ENCODE measurements at regions not wholly inside any gene's neighbourhood (a gene's known extent, or its start where the extent isn't known, plus 50 kb on each side); places are given as distances from the start of the nearest gene placed in this dataset.

GRCh38 chr10:108801220-108801619 is 1122.1 kb downstream of the XPNPEP1 start:
- POLR2A ChIA-PET: no interaction called here
- BruUV-seq (replicated peaks): no TSS peak
- H3K4me2 ChIP-seq (ENCODE audit: low read length): no peak overlapping the region
- H2AFZ ChIP-seq (ENCODE audit: low read length): no peak overlapping the region
- H3K9me3 ChIP-seq (ENCODE audit: low read length): no peaks in the 10 kb centered on the region
- no peak for DNase-seq (ENCODE audit: low spot score)
- TF ChIP-seq EZH2phosphoT487 (IDR thresholded peaks at IDR 0.05; ENCODE audit: borderline replicate concordance, low read depth, low read length) (no peak), CTCF (conservative IDR thresholded peaks at IDR 0.05; ENCODE audit: low read length) (no peak)
- H3K36me3 ChIP-seq (ENCODE audit: insufficient read depth, low read length): no peaks in the 10 kb centered on the region
- H3K27ac ChIP-seq (ENCODE audit: low read depth, low read length, poor library complexity, severe bottlenecking): no peak overlapping the region
- no peaks in the 10 kb centered on the region for H3K79me2 ChIP-seq (ENCODE audit: insufficient read depth, low read depth, low read length)
- CTCF ChIA-PET (ENCODE audit: unreplicated experiment): no interaction called here
- no peaks in the 10 kb centered on the region for H3K4me1 ChIP-seq (ENCODE audit: insufficient read depth, low read length, poor library complexity, severe bottlenecking)
- H3K4me3 ChIP-seq (ENCODE audit: low read depth, low read length, poor library complexity, severe bottlenecking): no peak overlapping the region
- intact Hi-C loops (cut with micrococcal nuclease; ENCODE audit: unreplicated experiment): no loop called here
- no peaks in the 10 kb centered on the region for H3K9me2 ChIP-seq (ENCODE audit: insufficient read depth, low read length)
- H4K20me1 ChIP-seq (ENCODE audit: insufficient read depth, low read length): no peaks in the 10 kb centered on the region

- Histone ChIP-seq H3K27ac (ENCODE audit: low read depth, low read length, poor library complexity, severe bottlenecking) (no peak overlapping the region), H3K4me2 (ENCODE audit: low read length) (no peak overlapping the region), H2AFZ (ENCODE audit: low read length) (no peak overlapping the region), H3K9me3 (ENCODE audit: low read length) (no peaks in the 10 kb centered on the region), H3K4me1 (ENCODE audit: insufficient read depth, low read length, poor library complexity, severe bottlenecking) (no peaks in the 10 kb centered on the region), H3K79me2 (ENCODE audit: insufficient read depth, low read depth, low read length) (no peaks in the 10 kb centered on the region), H3K9me2 (ENCODE audit: insufficient read depth, low read length) (no peaks in the 10 kb centered on the region), H4K20me1 (ENCODE audit: insufficient read depth, low read length) (no peaks in the 10 kb centered on the region), H3K4me3 (ENCODE audit: low read depth, low read length, poor library complexity, severe bottlenecking) (no peak overlapping the region), H3K36me3 (ENCODE audit: insufficient read depth, low read length) (no peaks in the 10 kb centered on the region)
- no peak for DNase-seq (ENCODE audit: low spot score)
- ChIA-PET POLR2A (interaction anchor here (0.7 kb wide), 1 partner anchor 39 kb away, joined by 3 read pairs; no protein-coding TSS in a partner anchor), CTCF (ENCODE audit: unreplicated experiment) (no interaction called here)
- no TSS peak for BruUV-seq (replicated peaks)
- TF ChIP-seq CTCF (conservative IDR thresholded peaks at IDR 0.05; ENCODE audit: low read length) (no peak), EZH2phosphoT487 (IDR thresholded peaks at IDR 0.05; ENCODE audit: borderline replicate concordance, low read depth, low read length) (no peak)
- intact Hi-C loops (cut with micrococcal nuclease; ENCODE audit: unreplicated experiment): no loop called here
Observed at GRCh38 chr10:108797573-108797972, 1125.7 kb downstream of the XPNPEP1 start.

GRCh38 chr10:108791794-108792474 is 1131.4 kb downstream of the XPNPEP1 start:
- BruUV-seq (replicated peaks): no TSS peak
- CTCF ChIA-PET (ENCODE audit: unreplicated experiment): no interaction called here
- H3K9me2 ChIP-seq (ENCODE audit: insufficient read depth, low read length): no peaks in the 10 kb centered on the region
- intact Hi-C loops (cut with micrococcal nuclease; ENCODE audit: unreplicated experiment): no loop called here
- H2AFZ ChIP-seq (ENCODE audit: low read length): no peak overlapping the region
- H3K4me1 ChIP-seq (ENCODE audit: insufficient read depth, low read length, poor library complexity, severe bottlenecking): no peaks in the 10 kb centered on the region
- no peaks in the 10 kb centered on the region for H3K79me2 ChIP-seq (ENCODE audit: insufficient read depth, low read depth, low read length)
- H3K4me3 ChIP-seq (ENCODE audit: low read depth, low read length, poor library complexity, severe bottlenecking): no peak overlapping the region
- H3K36me3 ChIP-seq (ENCODE audit: insufficient read depth, low read length): no peaks in the 10 kb centered on the region
- DNase-seq (ENCODE audit: low spot score): no peak
- H3K27ac ChIP-seq (ENCODE audit: low read depth, low read length, poor library complexity, severe bottlenecking): no peak overlapping the region
- H3K9me3 ChIP-seq (ENCODE audit: low read length): no peaks in the 10 kb centered on the region
- POLR2A ChIA-PET: interaction anchor here (0.8 kb wide), 1 partner anchor 596 kb away, joined by 3 read pairs; no protein-coding TSS in a partner anchor
- H3K4me2 ChIP-seq (ENCODE audit: low read length): no peak overlapping the region
- no peak for TF ChIP-seq EZH2phosphoT487 (IDR thresholded peaks at IDR 0.05; ENCODE audit: borderline replicate concordance, low read depth, low read length)
- TF ChIP-seq CTCF (conservative IDR thresholded peaks at IDR 0.05; ENCODE audit: low read length): no peak
- no peaks in the 10 kb centered on the region for H4K20me1 ChIP-seq (ENCODE audit: insufficient read depth, low read length)

All from OCI-LY7 (cell line).